Smooth muscle cell (in vitro differentiated cells): ENCODE measurements at regions not wholly inside any gene's neighbourhood (a gene's known extent, or its start where the extent isn't known, plus 50 kb on each side); places are given as distances from the start of the nearest gene placed in this dataset.

Source experiments
- DNase-seq: peaks from one replicate; lab custom pipeline; 2025; ENCODE audit not compliant: unreplicated experiment; lab: John Stamatoyannopoulos, UW
- H2AFZ ChIP-seq: fragments of 200-600 bp; sonication (generic); 2 replicates; pipeline ENCODE4 v1.6.0; 2016; ENCODE audit warnings: antibody characterized with exemption, low read depth, mild to moderate bottlenecking
- H3F3A ChIP-seq: fragments of 200-600 bp; sonication (generic); 2 replicates; pipeline ENCODE4 v1.6.0; 2017; ENCODE audit warnings: antibody characterized with exemption, low read depth
- H3K27ac ChIP-seq: fragments of 200-600 bp; sonication (generic); 2 replicates; pipeline ENCODE4 v1.5.1; 2016; ENCODE audit warnings: low read depth, mild to moderate bottlenecking
- H3K27me3 ChIP-seq: fragments of 200-600 bp; sonication (generic); 2 replicates; pipeline ENCODE4 v1.6.1; 2016; ENCODE audit warnings: low read depth, mild to moderate bottlenecking
- H3K36me3 ChIP-seq: fragments of 200-600 bp; sonication (generic); 2 replicates; pipeline ENCODE4 v1.5.1; 2016; ENCODE audit warnings: low read depth
- H3K4me1 ChIP-seq: fragments of 200-600 bp; sonication (generic); 2 replicates; pipeline ENCODE4 v1.5.1; 2016; ENCODE audit warnings: low read depth
- H3K4me2 ChIP-seq: fragments of 200-600 bp; sonication (generic); 2 replicates; pipeline ENCODE4 v1.6.0; 2016; ENCODE audit warnings: mild to moderate bottlenecking
- H3K4me3 ChIP-seq: fragments of 200-600 bp; sonication (generic); 2 replicates; pipeline ENCODE4 v1.5.1; 2016; ENCODE audit warnings: mild to moderate bottlenecking
- H3K79me2 ChIP-seq: fragments of 200-600 bp; sonication (generic); 2 replicates; pipeline ENCODE4 v1.6.0; 2016; ENCODE audit warnings: low read depth, mild to moderate bottlenecking
- H3K9ac ChIP-seq: fragments of 200-600 bp; sonication (generic); 2 replicates; pipeline ENCODE4 v1.6.0; 2016; ENCODE audit warnings: low read depth
- H3K9me3 ChIP-seq: fragments of 200-600 bp; sonication (generic); replicated peaks from 2 replicates; pipeline ENCODE4 v1.5.1; 2016; ENCODE audit warnings: low read depth
- H4K20me1 ChIP-seq: fragments of 200-600 bp; sonication (generic); 2 replicates; pipeline ENCODE4 v1.6.0; 2016; ENCODE audit warnings: low read depth
- CTCF ChIP-seq: fragments of 200-600 bp; sonication (generic); IDR thresholded peaks from 2 replicates; pipeline ENCODE4 v1.5.1; 2017; ENCODE audit warnings: borderline replicate concordance, mild to moderate bottlenecking, antibody characterized with exemption; ENCODE audit not compliant: insufficient read depth, poor library complexity, severe bottlenecking
- WGBS: methylation state at CpG from one replicate; pipeline ENCODE4 v1.1.7; 2016; ENCODE audit warnings: low lambda C conversion rate; 5-methylcytosine and 5-hydroxymethylcytosine counted together

DNA sequence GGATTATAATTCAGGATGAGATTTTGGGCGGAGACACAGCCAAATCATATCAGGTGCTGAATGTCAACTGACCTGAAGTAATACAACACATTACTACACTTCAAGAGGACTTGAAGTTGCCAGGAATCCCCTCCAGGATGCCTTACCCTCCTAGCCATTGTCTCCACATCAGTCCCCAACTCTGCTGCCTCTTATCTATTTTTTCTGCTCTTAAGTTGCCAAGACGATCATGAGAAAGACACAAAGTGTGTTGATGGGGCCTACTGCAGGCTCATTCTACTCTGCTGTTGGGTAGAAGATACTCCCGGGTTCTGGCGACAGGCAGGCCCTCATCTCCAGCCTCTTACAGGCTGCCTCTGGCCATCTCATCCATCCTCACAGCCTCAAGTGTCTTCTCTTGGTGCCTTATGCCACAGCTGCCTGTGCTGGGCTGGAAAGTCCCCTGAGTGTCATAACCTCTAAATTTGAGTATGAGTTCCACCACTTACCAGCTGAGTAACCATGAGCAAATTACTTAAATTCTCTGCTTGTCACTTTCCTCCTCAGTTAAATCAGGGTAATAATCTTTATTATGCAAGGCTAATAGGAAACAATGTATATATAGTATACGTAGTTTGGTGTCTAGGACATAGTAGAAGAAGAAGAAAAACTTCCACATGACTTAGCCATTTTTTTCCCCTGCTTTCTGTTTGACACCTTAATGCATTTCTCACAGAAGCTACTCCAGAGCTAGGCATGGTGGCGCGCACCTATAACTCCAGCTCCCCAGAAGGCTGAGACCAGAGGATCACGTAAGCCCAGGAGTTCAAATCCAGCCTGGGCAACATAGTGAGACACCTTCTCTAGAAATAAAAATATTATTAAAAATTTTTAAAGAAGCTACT, 73.0 kb upstream of the SNX2 start:
- Histone ChIP-seq H3K9ac (no peak overlapping the region), H3K4me2 (no peak overlapping the region), H3K4me3 (no peak overlapping the region), H3K36me3 (no peaks in the 10 kb centered on the region), H2AFZ (no peak overlapping the region), H4K20me1 (no peaks in the 10 kb centered on the region), H3F3A (no peaks in the 10 kb centered on the region), H3K4me1 (no peaks in the 10 kb centered on the region), H3K9me3 (no peaks in the 10 kb centered on the region), H3K27me3 (no peaks in the 10 kb centered on the region), H3K79me2 (no peaks in the 10 kb centered on the region), H3K27ac (no peak overlapping the region)
- no peak for TF ChIP-seq CTCF
- 87% methylated on average over 8 of the region's 8 CpGs for WGBS
- DNase-seq, result no peak

GRCh38 chr5:122702524-122702875, 72.4 kb upstream of the SNX2 start:
- no peak overlapping the region for H3K4me2 ChIP-seq
- H3K4me3 ChIP-seq, result no peak overlapping the region
- no peaks in the 10 kb centered on the region for H3F3A ChIP-seq
- 98% methylated on average over 2 of the region's 2 CpGs for WGBS
- H3K27ac ChIP-seq, result no peak overlapping the region
- H3K9me3 ChIP-seq, result no peaks in the 10 kb centered on the region
- H3K4me1 ChIP-seq, result no peaks in the 10 kb centered on the region
- TF ChIP-seq CTCF, result no peak
- no peaks in the 10 kb centered on the region for H3K27me3 ChIP-seq
- H3K9ac ChIP-seq, result no peak overlapping the region
- no peak overlapping the region for H2AFZ ChIP-seq
- DNase-seq, result no peak
- no peaks in the 10 kb centered on the region for H3K79me2 ChIP-seq
- H4K20me1 ChIP-seq, result no peaks in the 10 kb centered on the region
- no peaks in the 10 kb centered on the region for H3K36me3 ChIP-seq

- no peaks in the 10 kb centered on the region for H3K27me3 ChIP-seq
- no peak for DNase-seq
- H3F3A ChIP-seq, result no peaks in the 10 kb centered on the region
- H3K4me2 ChIP-seq, result no peak overlapping the region
- H3K4me3 ChIP-seq, result no peak overlapping the region
- WGBS, result 97% methylated on average over 4 of the region's 4 CpGs
- H3K36me3 ChIP-seq, result no peaks in the 10 kb centered on the region
- H3K27ac ChIP-seq, result no peak overlapping the region
- no peak overlapping the region for H3K9ac ChIP-seq
- H3K9me3 ChIP-seq, result no peaks in the 10 kb centered on the region
- H3K79me2 ChIP-seq, result no peaks in the 10 kb centered on the region
- no peak for TF ChIP-seq CTCF
- no peak overlapping the region for H2AFZ ChIP-seq
- H3K4me1 ChIP-seq, result no peaks in the 10 kb centered on the region
- H4K20me1 ChIP-seq, result no peaks in the 10 kb centered on the region
Observed at GRCh38 chr5:122703203-122703602, 71.7 kb upstream of the SNX2 start.
